ENCODE measurements at regions not wholly inside any gene's neighbourhood (a gene's known extent, or its start where the extent isn't known, plus 50 kb on each side); places are given as distances from the start of the nearest gene placed in this dataset.
A peak's percentile ranks its signal among the peaks of the same experiment; 100 is the strongest.

- no peaks in the 10 kb centered on the region for H3K9me3 ChIP-seq (ENCODE audit: low read depth, low read length)
- H3K4me3 ChIP-seq (ENCODE audit: insufficient read depth, low read length) = no peak overlapping the region
- H3K4me2 ChIP-seq (ENCODE audit: insufficient read depth, low read length) = no peak overlapping the region
- peaks cover 9% of the 10 kb centered on the region for H3K4me1 ChIP-seq (ENCODE audit: insufficient read depth, low read length)
- no peaks in the 10 kb centered on the region for H4K20me1 ChIP-seq (ENCODE audit: insufficient read depth, low read length)
- TF ChIP-seq CTCF (IDR thresholded peaks at IDR 0.05; ENCODE audit: extremely low read depth, low read depth, low read length) = no peak
- H2AFZ ChIP-seq (ENCODE audit: low read length) = no peak overlapping the region
- no peaks in the 10 kb centered on the region for H3K27me3 ChIP-seq (ENCODE audit: insufficient read depth, low read length)
- DNase-seq (ENCODE audit: insufficient read length, low spot score, missing footprints) = no peak
- H3K79me2 ChIP-seq (ENCODE audit: insufficient read depth, low read length) = no peaks in the 10 kb centered on the region
- H3K27ac ChIP-seq (ENCODE audit: low read depth, low read length) = no peak overlapping the region
- no peaks in the 10 kb centered on the region for H3K36me3 ChIP-seq (ENCODE audit: insufficient read depth, low read length)
Observed at GRCh38 chr1:222463059-222463730, 84.7 kb downstream of the HHIPL2 start.

GRCh38 chr1:222462601-222463000 lies 85.3 kb downstream of the HHIPL2 start:
- Histone ChIP-seq H3K36me3 (ENCODE audit: insufficient read depth, low read length) (no peaks in the 10 kb centered on the region), H3K4me1 (ENCODE audit: insufficient read depth, low read length) (peaks cover 9% of the 10 kb centered on the region), H3K79me2 (ENCODE audit: insufficient read depth, low read length) (no peaks in the 10 kb centered on the region), H3K4me3 (ENCODE audit: insufficient read depth, low read length) (no peak overlapping the region), H4K20me1 (ENCODE audit: insufficient read depth, low read length) (no peaks in the 10 kb centered on the region), H2AFZ (ENCODE audit: low read length) (peak overlapping the region; percentile 2), H3K27me3 (ENCODE audit: insufficient read depth, low read length) (no peaks in the 10 kb centered on the region), H3K4me2 (ENCODE audit: insufficient read depth, low read length) (no peak overlapping the region), H3K9me3 (ENCODE audit: low read depth, low read length) (no peaks in the 10 kb centered on the region), H3K27ac (ENCODE audit: low read depth, low read length) (no peak overlapping the region)
- no peak for DNase-seq (ENCODE audit: insufficient read length, low spot score, missing footprints)
- no peak for TF ChIP-seq CTCF (IDR thresholded peaks at IDR 0.05; ENCODE audit: extremely low read depth, low read depth, low read length)

GRCh38 chr1:222461941-222462340 lies 86.0 kb downstream of the HHIPL2 start:
- no peak overlapping the region for H3K4me2 ChIP-seq (ENCODE audit: insufficient read depth, low read length)
- no peak for DNase-seq (ENCODE audit: insufficient read length, low spot score, missing footprints)
- peak overlapping the region; percentile 2 for H2AFZ ChIP-seq (ENCODE audit: low read length)
- no peaks in the 10 kb centered on the region for H3K27me3 ChIP-seq (ENCODE audit: insufficient read depth, low read length)
- H3K79me2 ChIP-seq (ENCODE audit: insufficient read depth, low read length) = no peaks in the 10 kb centered on the region
- H3K27ac ChIP-seq (ENCODE audit: low read depth, low read length) = no peak overlapping the region
- H3K4me3 ChIP-seq (ENCODE audit: insufficient read depth, low read length) = no peak overlapping the region
- H3K4me1 ChIP-seq (ENCODE audit: insufficient read depth, low read length) = peaks cover 9% of the 10 kb centered on the region
- TF ChIP-seq CTCF (IDR thresholded peaks at IDR 0.05; ENCODE audit: extremely low read depth, low read depth, low read length) = no peak
- H3K9me3 ChIP-seq (ENCODE audit: low read depth, low read length) = peaks cover 3% of the 10 kb centered on the region
- no peaks in the 10 kb centered on the region for H3K36me3 ChIP-seq (ENCODE audit: insufficient read depth, low read length)
- no peaks in the 10 kb centered on the region for H4K20me1 ChIP-seq (ENCODE audit: insufficient read depth, low read length)

GRCh38 chr1:222459652-222460051 lies 88.3 kb downstream of the HHIPL2 start:
- no peak overlapping the region for H3K27ac ChIP-seq (ENCODE audit: low read depth, low read length)
- H2AFZ ChIP-seq (ENCODE audit: low read length) = no peak overlapping the region
- H3K36me3 ChIP-seq (ENCODE audit: insufficient read depth, low read length) = no peaks in the 10 kb centered on the region
- H3K9me3 ChIP-seq (ENCODE audit: low read depth, low read length) = peaks cover 3% of the 10 kb centered on the region
- no peaks in the 10 kb centered on the region for H3K27me3 ChIP-seq (ENCODE audit: insufficient read depth, low read length)
- H3K4me3 ChIP-seq (ENCODE audit: insufficient read depth, low read length) = no peak overlapping the region
- TF ChIP-seq CTCF (IDR thresholded peaks at IDR 0.05; ENCODE audit: extremely low read depth, low read depth, low read length) = no peak
- H3K79me2 ChIP-seq (ENCODE audit: insufficient read depth, low read length) = no peaks in the 10 kb centered on the region
- no peaks in the 10 kb centered on the region for H4K20me1 ChIP-seq (ENCODE audit: insufficient read depth, low read length)
- no peak for DNase-seq (ENCODE audit: insufficient read length, low spot score, missing footprints)
- H3K4me2 ChIP-seq (ENCODE audit: insufficient read depth, low read length) = no peak overlapping the region
- peaks cover 11% of the 10 kb centered on the region for H3K4me1 ChIP-seq (ENCODE audit: insufficient read depth, low read length)
